HFFc6 (cell line): ENCODE measurements at regions not wholly inside any gene's neighbourhood (a gene's known extent, or its start where the extent isn't known, plus 50 kb on each side); places are given as distances from the start of the nearest gene placed in this dataset.

Source experiments
- DNase-seq: peaks from one replicate; pipeline ENCODE4 v3.0.0-alpha.2; 2018
- H3K27ac Mint-ChIP-seq: 2 replicates; pipeline ENCODE4 v1.8.0; 2020; ENCODE audit warnings: mild to moderate bottlenecking, mixed read lengths
- H3K27me3 Mint-ChIP-seq: 2 replicates; pipeline ENCODE4 v1.8.0; 2021; ENCODE audit warnings: mild to moderate bottlenecking, moderate library complexity, mixed read lengths; ENCODE audit not compliant: insufficient read depth
- H3K36me3 Mint-ChIP-seq: 2 replicates; pipeline ENCODE4 v1.8.0; 2021; ENCODE audit warnings: low read depth, mixed read lengths
- H3K4me1 Mint-ChIP-seq: 2 replicates; pipeline ENCODE4 v1.8.0; 2020; ENCODE audit warnings: low read depth, mixed read lengths
- H3K4me3 Mint-ChIP-seq: 2 replicates; pipeline ENCODE4 v1.8.0; 2020; ENCODE audit warnings: mild to moderate bottlenecking, moderate library complexity, mixed read lengths
- H3K9me3 Mint-ChIP-seq: 2 replicates; pipeline ENCODE4 v1.8.0; 2020; ENCODE audit warnings: mild to moderate bottlenecking, mixed read lengths
- CTCF ChIP-seq: fragments of 200-600 bp; sonication (generic); IDR thresholded peaks from 2 replicates; pipeline ENCODE4 v1.5.0; 2021; ENCODE audit warnings: antibody characterized with exemption, mild to moderate bottlenecking

DNA sequence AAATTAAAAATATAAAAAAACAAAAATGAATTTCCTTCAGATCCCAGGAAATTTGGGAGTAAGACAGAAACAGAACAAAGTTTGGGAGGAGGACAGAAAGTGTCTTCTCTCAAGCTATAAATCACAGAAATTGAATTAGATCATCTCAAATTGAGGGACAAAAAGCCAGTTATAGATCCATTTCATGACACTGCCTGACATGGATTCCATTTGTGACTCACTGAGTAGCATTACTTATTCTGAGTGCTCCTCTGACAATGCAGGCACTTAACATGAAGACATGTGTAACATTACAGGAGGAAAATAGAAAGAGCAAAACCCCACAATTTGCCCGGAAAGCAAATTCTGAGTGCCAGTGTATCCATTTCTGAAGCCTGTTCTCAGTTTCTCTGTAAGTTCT is 63.9 kb upstream of the CREB1 start:
- Mint-ChIP-seq H3K4me1 (peaks cover 28% of the 10 kb centered on the region), H3K36me3 (no peaks in the 10 kb centered on the region), H3K9me3 (no peaks in the 10 kb centered on the region), H3K27ac (no peak overlapping the region), H3K27me3 (no peaks in the 10 kb centered on the region), H3K4me3 (no peak overlapping the region)
- no peak for DNase-seq
- TF ChIP-seq CTCF, result no peak

GRCh38 chr2:207467716-207468347 is 61.9 kb upstream of the CREB1 start:
- Mint-ChIP-seq H3K27me3 (no peaks in the 10 kb centered on the region; the same call in 1 of the 2 replicates), H3K4me1 (peaks cover 36% of the 10 kb centered on the region), H3K9me3 (no peaks in the 10 kb centered on the region), H3K36me3 (no peaks in the 10 kb centered on the region), H3K4me3 (peak overlapping the region; percentile 16; the same call in 1 of the 2 replicates), H3K27ac (peak overlapping the region; percentile 68)
- DNase-seq, result peak; percentile 35
- no peak for TF ChIP-seq CTCF

DNA sequence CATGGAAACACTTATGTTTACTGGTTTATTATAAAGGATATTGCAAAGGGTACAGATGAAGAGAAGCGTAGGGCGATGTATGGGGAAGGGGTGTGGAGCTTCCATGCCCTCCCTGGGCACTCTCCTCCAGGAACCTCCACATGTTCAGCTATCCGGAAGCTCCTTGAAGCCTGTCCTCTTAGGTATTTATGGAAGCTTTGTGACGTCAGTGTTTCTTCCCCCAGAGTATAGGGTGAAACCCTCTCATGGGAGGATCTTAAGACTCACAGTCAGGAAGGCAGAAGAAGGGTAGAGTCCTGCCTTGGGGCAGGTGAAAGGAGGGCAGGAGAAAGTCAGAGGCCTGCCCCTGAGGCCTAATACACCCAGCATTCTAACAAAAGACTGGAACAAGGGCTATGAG is 61.3 kb upstream of the CREB1 start:
- Mint-ChIP-seq H3K27me3 (no peaks in the 10 kb centered on the region; the same call in 1 of the 2 replicates), H3K4me1 (peaks cover 42% of the 10 kb centered on the region), H3K9me3 (no peaks in the 10 kb centered on the region), H3K27ac (peak overlapping the region; percentile 68), H3K36me3 (no peaks in the 10 kb centered on the region), H3K4me3 (no peak overlapping the region)
- no peak for DNase-seq
- TF ChIP-seq CTCF, result no peak

GRCh38 chr2:207469451-207469850 is 60.3 kb upstream of the CREB1 start:
- peaks cover 50% of the 10 kb centered on the region for H3K4me1 Mint-ChIP-seq
- no peak for DNase-seq
- no peak for TF ChIP-seq CTCF
- no peaks in the 10 kb centered on the region for H3K9me3 Mint-ChIP-seq
- H3K27me3 Mint-ChIP-seq, result no peaks in the 10 kb centered on the region; the same call in 1 of the 2 replicates
- no peak overlapping the region for H3K4me3 Mint-ChIP-seq
- no peaks in the 10 kb centered on the region for H3K36me3 Mint-ChIP-seq
- H3K27ac Mint-ChIP-seq, result no peak overlapping the region

- Mint-ChIP-seq H3K36me3 (no peaks in the 10 kb centered on the region), H3K27me3 (no peaks in the 10 kb centered on the region; the same call in 1 of the 2 replicates)
- TF ChIP-seq CTCF, result no peak
Measured at GRCh38 chr2:207469943-207470729, 59.6 kb upstream of the CREB1 start.

More at GRCh38 chr2:207469943-207470729, 59.6 kb upstream of the CREB1 start:
- Mint-ChIP-seq H3K9me3 (no peaks in the 10 kb centered on the region), H3K4me3 (no peak overlapping the region), H3K4me1 (peaks cover 57% of the 10 kb centered on the region), H3K27ac (no peak overlapping the region)
- no peak for DNase-seq
